GM10248 (cell line): ENCODE measurements at regions not wholly inside any gene's neighbourhood (a gene's known extent, or its start where the extent isn't known, plus 50 kb on each side); places are given as distances from the start of the nearest gene placed in this dataset.

Experiments used
- CTCF ChIA-PET: fragments of 300-600 bp; sonication (Branson Sonifier 250); formaldehyde crosslinking; extraction: SDS; loops from one replicate; lab custom pipeline; 2021; ENCODE audit warnings: antibody characterized with exemption; lab: Yijun Ruan, JAX
- POLR2A ChIA-PET: fragments of 350-650 bp; sonication (Branson Sonifier 250); formaldehyde crosslinking; extraction: SDS; loops from one replicate; lab custom pipeline; 2020; ENCODE audit warnings: antibody characterized with exemption; lab: Yijun Ruan, JAX
- DNase-seq: peaks from one replicate; pipeline ENCODE4 v3.0.0; 2012; ENCODE audit errors: extremely low spot score
- TF ChIP-seq, protein P1 (sequence below): IDR thresholded peaks from 2 replicates; pipeline ENCODE4 v1.5.1; 2012; ENCODE audit warnings: mild to moderate bottlenecking, low read depth; ENCODE audit errors: extremely low read depth, missing control alignments, control extremely low read depth

- ChIA-PET CTCF (interaction anchor here (2.6 kb wide), 1 partner anchor 10 kb away, joined by 11 read pairs; no protein-coding TSS in a partner anchor), POLR2A (no interaction called here)
- TF ChIP-seq, protein P1, sequence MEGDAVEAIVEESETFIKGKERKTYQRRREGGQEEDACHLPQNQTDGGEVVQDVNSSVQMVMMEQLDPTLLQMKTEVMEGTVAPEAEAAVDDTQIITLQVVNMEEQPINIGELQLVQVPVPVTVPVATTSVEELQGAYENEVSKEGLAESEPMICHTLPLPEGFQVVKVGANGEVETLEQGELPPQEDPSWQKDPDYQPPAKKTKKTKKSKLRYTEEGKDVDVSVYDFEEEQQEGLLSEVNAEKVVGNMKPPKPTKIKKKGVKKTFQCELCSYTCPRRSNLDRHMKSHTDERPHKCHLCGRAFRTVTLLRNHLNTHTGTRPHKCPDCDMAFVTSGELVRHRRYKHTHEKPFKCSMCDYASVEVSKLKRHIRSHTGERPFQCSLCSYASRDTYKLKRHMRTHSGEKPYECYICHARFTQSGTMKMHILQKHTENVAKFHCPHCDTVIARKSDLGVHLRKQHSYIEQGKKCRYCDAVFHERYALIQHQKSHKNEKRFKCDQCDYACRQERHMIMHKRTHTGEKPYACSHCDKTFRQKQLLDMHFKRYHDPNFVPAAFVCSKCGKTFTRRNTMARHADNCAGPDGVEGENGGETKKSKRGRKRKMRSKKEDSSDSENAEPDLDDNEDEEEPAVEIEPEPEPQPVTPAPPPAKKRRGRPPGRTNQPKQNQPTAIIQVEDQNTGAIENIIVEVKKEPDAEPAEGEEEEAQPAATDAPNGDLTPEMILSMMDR = no peak
- DNase-seq = no peak
Measured at GRCh38 chr3:181336597-181336996, 347.1 kb upstream of the DNAJC19 start.

- no peak for DNase-seq
- TF ChIP-seq, protein P1 = no peak
- CTCF ChIA-PET = no interaction called here
- POLR2A ChIA-PET = no interaction called here
Measured at GRCh38 chr3:181333394-181333793, 343.9 kb upstream of the DNAJC19 start.

- ChIA-PET POLR2A (no interaction called here), CTCF (no interaction called here)
- DNase-seq = no peak
- TF ChIP-seq, protein P1 = no peak
Measured at GRCh38 chr3:181330821-181331563, 341.5 kb upstream of the DNAJC19 start.

GRCh38 chr3:181330257-181330656, 340.7 kb upstream of the DNAJC19 start:
- POLR2A ChIA-PET = no interaction called here
- no peak for DNase-seq
- TF ChIP-seq, protein P1 = no peak
- CTCF ChIA-PET = no interaction called here

GRCh38 chr3:181329024-181329423, 339.5 kb upstream of the DNAJC19 start:
- TF ChIP-seq, protein P1 = no peak
- DNase-seq = no peak
- POLR2A ChIA-PET = no interaction called here
- CTCF ChIA-PET = interaction anchor here (4.3 kb wide), 1 partner anchor 372 kb away, joined by 38 read pairs; no protein-coding TSS in a partner anchor

DNA sequence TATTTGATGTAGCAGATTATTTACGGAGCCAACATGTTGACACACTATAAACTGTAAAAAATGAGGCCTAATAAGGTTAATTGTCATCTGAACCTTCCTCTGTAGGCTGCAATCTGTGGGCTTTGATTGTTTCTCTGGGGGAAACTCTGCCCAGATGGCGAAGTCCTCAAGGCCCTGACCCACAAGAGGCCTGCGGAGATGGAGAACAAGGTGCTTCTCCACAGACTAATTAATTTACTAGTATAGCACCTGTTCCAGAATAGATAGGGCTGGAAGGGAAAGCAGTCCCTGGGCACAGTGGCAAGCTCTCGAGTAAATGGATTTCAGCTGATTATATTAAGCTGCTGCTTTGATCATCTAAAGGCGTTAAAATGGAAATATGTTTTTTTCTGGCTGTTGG, 338.8 kb upstream of the DNAJC19 start:
- TF ChIP-seq, protein P1 = no peak
- CTCF ChIA-PET = interaction anchor here (1.2 to 4.3 kb wide), 3 partner anchors 11 to 372 kb away, joined by 3 to 38 read pairs (median 5); no protein-coding TSS in a partner anchor
- POLR2A ChIA-PET = no interaction called here
- no peak for DNase-seq
